Stimulated activated naive CD8-positive, alpha-beta T cell treated with anti-CD3 and anti-CD28 coated beads, Interleukin-15, amount 100 ng/mL, for 72 hours (primary cell): ENCODE measurements at regions not wholly inside any gene's neighbourhood (a gene's known extent, or its start where the extent isn't known, plus 50 kb on each side); places are given as distances from the start of the nearest gene placed in this dataset.

Source experiments
- ATAC-seq: fragments of 150-1000 bp; cut with Tn5 transposase; 2 replicates; pipeline ENCODE4 v1.10.0; 2021; ENCODE audit warnings: mild to moderate bottlenecking, moderate library complexity
- DNase-seq, 2 donors: peaks; one replicate each; pipeline ENCODE4 v3.0.0; 2021 to 2022
- H3K27ac Mint-ChIP-seq, 2 donors: one replicate each; pipeline ENCODE4 v1.8.0; 2022; ENCODE audit warnings: mild to moderate bottlenecking in 2 of 2, mixed read lengths in 2 of 2, moderate library complexity in 2 of 2
- H3K27me3 Mint-ChIP-seq: one replicate; pipeline ENCODE4 v1.8.0; 2022; ENCODE audit warnings: mixed read lengths
- H3K4me1 Mint-ChIP-seq: one replicate; pipeline ENCODE4 v1.8.0; 2022; ENCODE audit warnings: mild to moderate bottlenecking, mixed read lengths
- H3K4me3 Mint-ChIP-seq, 2 donors: one replicate each; pipeline ENCODE4 v1.8.0; 2022; ENCODE audit warnings: mild to moderate bottlenecking in 2 of 2, mixed read lengths in 2 of 2, moderate library complexity in 1 of 2
- H3K9me3 Mint-ChIP-seq, 2 donors: one replicate each; pipeline ENCODE4 v1.8.0; 2022; ENCODE audit warnings: mixed read lengths in 2 of 2

DNA sequence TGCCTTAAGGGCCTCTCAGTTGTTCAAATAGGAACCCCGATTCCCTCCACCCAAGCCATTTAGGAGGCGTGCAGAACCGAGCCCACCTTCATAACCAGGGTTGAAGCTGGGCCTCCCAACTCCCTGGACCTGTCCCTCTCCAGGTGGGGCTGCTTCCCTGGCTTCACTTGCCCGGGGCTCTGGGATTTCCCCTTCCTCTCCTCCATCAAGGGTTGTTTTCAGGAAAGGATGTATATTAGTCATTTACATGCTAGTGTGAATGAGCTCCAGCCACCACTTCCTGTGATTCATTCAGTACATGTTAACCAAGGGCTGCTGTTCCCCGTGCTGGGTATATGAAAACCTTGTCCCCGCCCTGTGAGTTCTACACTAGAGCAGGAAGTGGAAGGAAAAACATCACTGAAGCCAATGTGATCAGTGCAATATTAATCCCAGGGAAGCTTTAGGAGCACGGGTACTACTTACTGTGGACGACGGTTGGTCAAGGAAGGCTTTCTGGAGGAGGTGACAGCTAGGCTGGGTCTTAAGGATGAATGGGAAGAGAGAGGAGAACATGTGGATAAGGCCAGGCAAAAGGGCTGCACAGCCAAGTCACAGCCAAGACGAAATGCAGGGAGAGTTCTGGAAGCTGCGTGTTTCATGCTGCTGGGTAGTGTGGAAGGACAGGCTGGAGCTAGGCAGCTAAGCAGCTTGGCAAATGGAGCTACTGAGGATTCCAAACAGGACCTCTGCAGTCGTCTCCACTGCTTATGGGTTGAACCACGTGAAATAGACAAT is 150.1 kb upstream of the SHH start:
- Mint-ChIP-seq H3K27ac (peak overlapping the region; percentile 67 to 72), H3K4me3 (peak overlapping the region; percentile 14 to 16), H3K9me3 (no peaks in the 10 kb centered on the region), H3K27me3 (peaks cover 13% of the 10 kb centered on the region), H3K4me1 (peaks cover 47% of the 10 kb centered on the region)
- DNase-seq (peak; percentile 41 to 65), ATAC-seq (peak; percentile 89)

DNA sequence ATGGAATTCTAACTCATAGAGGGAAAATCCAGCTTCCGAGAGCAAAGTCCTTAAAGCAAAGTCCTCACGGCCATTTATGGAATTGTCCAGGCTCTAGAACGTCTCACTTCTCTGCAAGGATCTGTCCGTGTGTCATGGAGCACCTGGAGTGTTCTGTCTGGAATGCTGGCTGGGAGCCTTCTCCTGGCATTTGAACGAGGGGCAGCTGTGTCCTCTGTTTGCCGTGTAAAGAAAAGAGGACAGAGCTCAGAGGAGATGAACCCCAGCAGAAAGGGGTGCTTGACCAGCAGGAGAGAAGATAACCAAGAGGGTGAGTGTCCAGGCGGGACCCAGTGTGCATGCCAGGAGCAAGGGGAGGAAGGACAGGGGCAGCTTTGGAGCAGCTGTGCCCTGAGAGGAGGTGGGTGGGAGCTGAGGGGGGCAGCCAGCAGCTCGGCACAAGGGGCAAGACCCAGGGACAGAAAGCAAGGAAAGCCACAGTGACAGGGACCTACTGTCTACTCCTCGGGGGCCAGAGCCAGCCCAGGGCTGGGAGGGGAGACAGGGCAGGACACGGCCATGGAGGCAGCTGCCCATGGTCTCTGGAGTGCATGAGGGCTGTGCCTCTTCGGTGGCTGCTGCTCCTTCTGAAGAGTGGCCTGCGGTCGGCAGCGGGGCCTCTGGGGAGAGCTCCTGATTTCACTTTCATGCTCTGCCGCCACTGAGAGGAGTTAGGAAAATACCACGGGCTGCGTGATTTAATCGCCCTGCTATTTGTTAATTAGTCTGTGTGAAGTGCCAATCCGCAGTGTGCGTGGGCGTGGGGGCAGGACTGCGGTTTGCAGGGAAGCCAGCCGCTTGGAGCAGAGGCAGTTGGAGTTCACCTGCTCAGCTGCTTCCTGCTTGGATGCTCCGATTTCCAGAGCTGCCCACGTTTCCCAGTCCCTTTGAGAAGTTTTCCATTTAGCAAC is 149.3 kb upstream of the SHH start:
- H3K9me3 Mint-ChIP-seq, result no peaks in the 10 kb centered on the region
- peak; percentile 9 to 26 for DNase-seq
- peak overlapping the region in 1 of 2 donors; percentile 67 for H3K27ac Mint-ChIP-seq
- H3K4me1 Mint-ChIP-seq, result peaks cover 47% of the 10 kb centered on the region
- peak overlapping the region in 1 of 2 donors; percentile 16 for H3K4me3 Mint-ChIP-seq
- H3K27me3 Mint-ChIP-seq, result peaks cover 13% of the 10 kb centered on the region
- peak; percentile 10 for ATAC-seq

DNA sequence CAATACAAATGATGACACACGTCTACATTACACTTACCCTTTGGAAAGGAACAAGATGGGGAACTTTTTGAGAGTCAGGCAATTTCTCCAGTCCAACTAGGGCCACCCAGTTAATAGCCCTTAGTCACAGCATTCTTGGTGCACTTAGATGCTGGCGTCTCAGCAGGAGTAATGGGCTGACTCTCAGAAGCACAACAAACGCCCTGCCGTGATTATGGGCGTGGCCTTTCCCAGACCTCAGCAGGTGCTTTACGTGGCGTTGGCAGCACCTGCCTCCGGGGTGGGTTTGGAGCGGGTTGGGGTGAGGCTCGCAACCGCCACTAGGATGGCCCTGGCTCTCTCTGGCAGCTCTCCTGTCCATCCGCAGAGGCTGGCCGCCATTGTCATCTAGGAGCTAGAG is 147.6 kb upstream of the SHH start:
- Mint-ChIP-seq H3K4me3 (no peak overlapping the region), H3K4me1 (peaks cover 38% of the 10 kb centered on the region), H3K27me3 (peaks cover 13% of the 10 kb centered on the region), H3K9me3 (no peaks in the 10 kb centered on the region), H3K27ac (no peak overlapping the region)
- DNase-seq (no peak), ATAC-seq (no peak)

DNA sequence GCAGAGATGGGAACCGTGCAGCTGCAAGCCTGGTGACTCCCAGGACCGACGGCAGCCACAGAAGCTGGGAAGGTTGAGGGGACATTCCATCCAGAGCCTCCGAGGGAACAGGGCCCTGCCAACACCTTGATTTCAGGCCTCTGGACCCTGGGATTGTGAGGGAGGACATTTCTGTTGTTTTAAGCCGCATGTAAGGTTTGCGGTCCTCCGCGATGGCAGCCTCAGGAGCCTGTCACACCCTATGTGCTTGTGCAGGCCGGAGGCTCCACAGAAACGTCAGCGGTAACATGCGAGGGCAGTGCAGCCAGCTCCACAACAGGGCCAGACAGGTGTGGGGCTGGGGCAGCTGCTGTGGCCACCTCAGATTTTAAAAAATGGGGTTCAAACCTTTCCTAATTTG is 144.7 kb upstream of the SHH start:
- ATAC-seq, result no peak
- DNase-seq, result no peak
- H3K4me3 Mint-ChIP-seq, result no peak overlapping the region
- no peaks in the 10 kb centered on the region for H3K9me3 Mint-ChIP-seq
- peaks cover 11% of the 10 kb centered on the region for H3K4me1 Mint-ChIP-seq
- peaks cover 13% of the 10 kb centered on the region for H3K27me3 Mint-ChIP-seq
- no peak overlapping the region for H3K27ac Mint-ChIP-seq

DNA sequence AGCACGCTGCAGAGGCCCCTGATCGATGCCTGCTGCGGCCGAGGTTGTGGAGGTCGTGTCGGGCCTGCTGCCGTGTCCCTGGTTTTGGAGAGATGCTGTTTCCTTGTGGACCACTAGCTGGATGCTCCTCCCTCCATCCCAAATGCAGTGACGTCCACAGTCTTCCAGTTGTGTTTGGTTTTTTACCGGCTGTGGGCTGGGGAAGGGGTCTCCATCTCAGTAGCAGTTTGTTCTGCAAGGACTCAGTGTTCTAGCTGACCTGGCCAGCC is 143.0 kb upstream of the SHH start:
- no peak overlapping the region for H3K27ac Mint-ChIP-seq
- H3K27me3 Mint-ChIP-seq, result peaks cover 3% of the 10 kb centered on the region
- no peak overlapping the region for H3K4me3 Mint-ChIP-seq
- H3K9me3 Mint-ChIP-seq, result no peaks in the 10 kb centered on the region
- ATAC-seq (no peak), DNase-seq (no peak)
- H3K4me1 Mint-ChIP-seq, result peaks cover 5% of the 10 kb centered on the region

DNA sequence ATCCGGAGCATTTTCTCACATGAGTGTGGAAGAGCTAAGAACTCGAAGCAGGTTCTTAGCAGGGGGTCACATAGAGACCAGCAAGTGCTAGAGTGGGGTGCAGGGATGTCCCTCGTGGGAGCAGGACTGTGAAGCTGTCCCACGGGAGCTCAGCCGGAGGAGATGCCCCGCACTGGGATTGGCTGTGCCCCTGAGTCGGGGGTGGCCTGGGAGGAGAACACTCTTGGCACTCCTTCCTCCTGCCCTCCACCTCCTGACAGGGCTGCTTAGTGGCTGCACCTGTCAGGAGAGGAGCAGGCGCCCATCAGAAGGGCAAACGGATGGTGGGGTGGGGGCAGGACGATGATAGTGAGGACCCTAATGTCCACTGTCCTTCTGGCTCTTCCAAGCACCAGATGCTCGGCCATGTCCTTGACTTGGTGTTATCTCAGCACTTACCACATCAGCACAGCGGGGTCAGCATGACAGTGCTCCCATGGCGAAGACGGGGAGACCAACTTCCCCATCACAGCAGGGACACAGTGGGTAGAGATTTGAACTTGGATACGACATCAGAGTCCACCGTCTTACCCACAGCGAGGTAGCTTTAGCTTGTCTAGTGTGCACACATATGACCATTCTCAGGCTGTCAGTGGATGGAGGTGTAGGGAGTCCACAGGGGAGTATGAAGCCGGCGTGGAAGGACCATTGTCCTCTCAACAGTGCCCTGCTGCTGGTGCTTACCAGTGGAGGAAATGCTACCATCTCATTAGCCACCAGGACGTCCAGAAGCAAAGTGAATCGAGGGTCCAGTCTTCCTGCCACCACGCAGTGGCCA is 142.5 kb upstream of the SHH start:
- DNase-seq, result no peak
- H3K27me3 Mint-ChIP-seq, result no peaks in the 10 kb centered on the region
- H3K4me1 Mint-ChIP-seq, result peaks cover 5% of the 10 kb centered on the region
- no peak for ATAC-seq
- H3K27ac Mint-ChIP-seq, result no peak overlapping the region
- H3K9me3 Mint-ChIP-seq, result no peaks in the 10 kb centered on the region
- H3K4me3 Mint-ChIP-seq, result no peak overlapping the region

DNA sequence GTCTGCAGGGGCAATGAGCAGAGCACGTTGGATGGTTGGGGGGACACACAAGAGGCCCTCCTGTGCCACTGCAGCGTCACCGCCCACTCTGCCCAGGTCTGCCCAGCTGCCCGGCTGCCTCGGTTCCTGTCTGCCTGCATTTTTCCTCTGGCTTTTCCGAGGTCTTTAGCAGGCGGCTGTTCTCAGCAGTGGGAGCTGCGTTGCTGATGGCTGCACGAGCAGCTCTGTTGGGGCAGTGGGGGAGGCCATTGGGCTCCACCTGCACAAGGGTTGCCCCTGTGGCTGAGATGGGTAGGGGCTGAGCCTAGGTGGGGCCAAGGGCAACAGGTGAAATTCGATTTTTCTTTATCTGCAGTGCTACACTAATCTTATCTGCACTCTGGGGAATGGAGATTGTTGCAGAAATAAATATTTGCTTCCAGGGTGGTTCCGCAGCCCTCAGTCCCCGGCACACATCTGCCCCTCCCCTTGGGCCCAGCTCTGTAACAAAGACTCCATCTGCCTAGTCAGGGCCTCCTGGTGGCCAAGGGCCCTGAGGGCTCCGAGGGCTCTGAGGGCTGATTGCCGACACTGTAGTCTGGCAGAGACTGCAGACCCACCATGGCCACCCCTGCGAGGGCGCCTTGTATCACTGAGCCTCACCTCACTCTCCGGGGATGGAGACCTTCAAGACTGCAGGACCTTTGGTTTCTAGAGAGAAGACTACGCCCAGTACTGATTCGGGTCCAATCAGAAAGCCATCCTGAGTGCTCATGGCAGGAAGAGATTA is 141.7 kb upstream of the SHH start:
- DNase-seq, result no peak
- Mint-ChIP-seq H3K4me3 (no peak overlapping the region), H3K4me1 (peaks cover 5% of the 10 kb centered on the region), H3K27ac (no peak overlapping the region), H3K27me3 (no peaks in the 10 kb centered on the region), H3K9me3 (no peaks in the 10 kb centered on the region)
- ATAC-seq, result no peak

DNA sequence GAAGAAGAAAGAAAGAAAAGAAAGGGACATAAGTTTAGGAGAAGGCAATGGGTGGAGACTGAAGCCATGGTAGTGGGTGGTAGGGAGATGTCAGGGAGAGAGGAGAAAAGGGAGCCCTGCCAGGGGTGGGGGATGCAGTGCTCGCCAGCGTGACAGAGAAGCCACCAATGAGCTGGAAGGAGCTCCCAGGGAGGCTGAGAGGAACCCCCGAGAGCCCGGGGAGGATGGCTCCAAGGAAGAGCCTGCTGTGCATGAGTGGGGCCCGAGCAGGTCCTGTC is 141.2 kb upstream of the SHH start:
- H3K27ac Mint-ChIP-seq, result no peak overlapping the region
- peaks cover 5% of the 10 kb centered on the region for H3K27me3 Mint-ChIP-seq
- ATAC-seq, result no peak

DNA sequence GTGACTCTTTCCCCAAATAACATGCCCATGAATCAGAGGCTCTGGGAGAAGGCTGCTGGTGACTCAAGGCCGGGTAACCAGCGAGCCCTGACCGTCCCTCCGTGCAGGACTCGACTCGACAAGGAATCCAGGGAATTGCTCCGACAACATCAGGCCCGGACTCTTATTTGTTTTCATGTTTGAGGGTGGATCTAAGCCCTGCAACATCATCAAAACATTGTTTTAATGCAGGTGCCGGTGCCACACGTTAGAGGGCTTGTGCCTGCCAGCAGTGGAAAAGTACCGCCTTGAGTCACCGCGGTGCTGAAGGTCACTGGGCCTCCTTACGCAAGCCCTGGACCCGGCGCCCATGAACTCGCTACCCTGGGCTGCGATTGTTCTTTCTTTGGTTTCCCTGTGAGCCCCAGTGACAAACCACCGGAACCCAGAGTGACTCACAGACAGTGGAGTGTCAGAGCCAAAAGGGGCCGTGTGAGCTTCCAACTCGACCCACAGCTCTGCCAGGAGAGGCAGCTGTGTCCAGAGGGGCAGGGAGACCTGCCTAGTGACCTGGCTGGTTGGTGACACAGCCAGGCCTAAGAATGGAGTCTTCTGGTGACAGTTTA is 139.4 kb upstream of the SHH start:
- peaks cover 13% of the 10 kb centered on the region for H3K27me3 Mint-ChIP-seq
- H3K9me3 Mint-ChIP-seq, result no peaks in the 10 kb centered on the region
- no peak overlapping the region for H3K27ac Mint-ChIP-seq
- DNase-seq, result no peak
- no peak for ATAC-seq
- H3K4me1 Mint-ChIP-seq, result peaks cover 5% of the 10 kb centered on the region
- H3K4me3 Mint-ChIP-seq, result no peak overlapping the region

More for the DNA sequence above, 141.2 kb upstream of the SHH start:
- peaks cover 5% of the 10 kb centered on the region for H3K4me1 Mint-ChIP-seq
- no peaks in the 10 kb centered on the region for H3K9me3 Mint-ChIP-seq
- no peak overlapping the region for H3K4me3 Mint-ChIP-seq
- no peak for DNase-seq

DNA sequence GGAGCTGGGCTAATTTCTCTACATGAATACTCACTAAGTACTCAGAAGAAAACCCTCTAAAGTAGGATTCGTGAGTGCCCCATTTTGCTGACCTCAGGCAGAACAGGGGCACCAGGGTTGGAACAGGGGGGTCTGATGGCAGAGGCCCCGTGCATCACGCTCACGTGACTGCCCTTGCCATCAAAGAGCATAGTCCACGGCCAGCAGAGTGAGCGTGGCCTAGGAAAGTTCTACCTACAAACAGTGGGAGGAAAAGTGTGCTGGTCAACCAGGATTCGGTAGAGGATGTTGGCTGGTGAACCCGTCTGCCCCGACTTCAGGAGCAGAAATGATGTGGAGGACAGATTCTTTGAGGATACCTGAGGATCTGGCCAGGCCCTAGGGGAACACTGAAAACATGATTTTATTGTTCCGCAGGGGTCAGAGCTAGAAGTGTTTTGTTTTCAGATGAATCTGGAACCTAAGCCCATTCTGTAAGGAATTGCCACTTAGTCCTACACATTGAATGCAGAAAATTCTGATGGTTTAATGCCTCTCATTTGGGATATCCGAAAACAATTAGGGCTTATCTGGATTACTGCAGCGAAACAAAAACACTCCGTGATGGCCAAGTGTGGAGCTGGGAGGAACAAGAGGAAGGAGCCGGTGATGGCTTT is 138.8 kb upstream of the SHH start:
- no peak overlapping the region for H3K27ac Mint-ChIP-seq
- ATAC-seq, result no peak
- DNase-seq, result no peak
- H3K27me3 Mint-ChIP-seq, result peaks cover 14% of the 10 kb centered on the region
- H3K4me1 Mint-ChIP-seq, result peaks cover 5% of the 10 kb centered on the region
- H3K9me3 Mint-ChIP-seq, result peaks cover 5 to 6% of the 10 kb centered on the region in 2 donors
- H3K4me3 Mint-ChIP-seq, result no peak overlapping the region

DNA sequence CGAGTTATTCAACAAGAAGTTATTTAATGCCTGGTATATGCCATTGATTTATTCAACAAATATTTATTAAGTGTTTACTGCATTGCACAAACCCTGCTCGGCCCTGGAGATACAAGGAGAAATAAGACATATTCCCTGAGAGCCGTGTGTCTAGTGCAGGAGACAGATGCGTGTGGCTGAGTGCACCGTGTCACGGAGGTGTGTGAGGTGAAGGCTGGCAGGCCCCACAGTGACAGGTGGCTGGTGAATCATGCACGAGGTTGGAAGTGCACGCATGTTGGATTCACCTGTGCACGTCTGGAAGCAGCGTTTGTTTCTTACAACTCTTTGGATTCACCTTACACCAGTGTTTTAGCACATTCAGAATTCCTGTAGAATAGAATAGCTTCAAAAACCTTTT is 136.6 kb upstream of the SHH start:
- DNase-seq (no peak), ATAC-seq (no peak)
- Mint-ChIP-seq H3K4me1 (peaks cover 18% of the 10 kb centered on the region), H3K27me3 (peaks cover 18% of the 10 kb centered on the region), H3K27ac (no peak overlapping the region), H3K4me3 (no peak overlapping the region), H3K9me3 (peaks cover 6 to 11% of the 10 kb centered on the region in 2 donors)

DNA sequence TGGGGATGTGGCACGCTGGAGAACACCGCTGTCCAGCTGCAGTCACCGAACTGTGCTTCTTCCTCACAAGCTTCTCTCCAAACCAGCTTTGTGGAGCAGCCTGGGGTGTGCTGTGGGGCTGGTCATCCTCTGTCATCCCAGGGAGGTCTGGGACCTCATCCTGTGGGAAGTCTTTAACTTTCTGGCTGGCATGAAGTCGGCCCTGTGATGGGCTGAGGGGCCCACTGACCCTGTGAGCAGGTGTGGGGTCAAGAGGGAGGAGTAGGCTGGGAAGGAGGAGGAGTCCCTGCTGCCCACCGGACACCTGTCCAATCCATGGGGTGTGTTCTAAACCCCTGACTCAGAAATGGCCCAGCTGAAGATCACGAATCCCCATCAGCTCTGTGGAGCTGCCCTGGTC is 136.2 kb upstream of the SHH start:
- no peak overlapping the region for H3K4me3 Mint-ChIP-seq
- no peak for ATAC-seq
- no peak for DNase-seq
- H3K27me3 Mint-ChIP-seq, result peaks cover 18% of the 10 kb centered on the region
- peaks cover 22% of the 10 kb centered on the region for H3K4me1 Mint-ChIP-seq
- H3K27ac Mint-ChIP-seq, result no peak overlapping the region
- H3K9me3 Mint-ChIP-seq, result peaks cover 6 to 11% of the 10 kb centered on the region in 2 donors

DNA sequence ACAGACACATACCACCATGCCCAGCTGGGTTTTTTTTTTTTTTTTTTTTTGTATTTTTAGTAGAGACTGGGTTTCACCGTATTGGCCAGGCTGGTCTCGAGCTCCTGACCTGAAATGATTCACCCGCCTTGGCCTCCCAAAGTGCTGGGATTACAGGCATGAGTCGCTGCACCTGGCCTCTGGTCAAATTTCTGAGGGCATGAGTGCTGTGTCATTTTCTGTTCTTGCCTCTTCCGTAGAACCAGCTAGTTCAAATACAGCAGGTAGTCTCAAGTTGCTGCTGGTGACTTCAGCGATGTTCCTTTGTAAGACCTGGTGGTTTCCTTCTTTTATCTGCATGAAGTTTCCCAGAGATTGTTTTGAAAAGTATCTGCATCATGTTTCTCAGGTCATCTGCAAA is 134.8 kb upstream of the SHH start:
- ATAC-seq (no peak), DNase-seq (no peak)
- H3K4me1 Mint-ChIP-seq, result peaks cover 32% of the 10 kb centered on the region

DNA sequence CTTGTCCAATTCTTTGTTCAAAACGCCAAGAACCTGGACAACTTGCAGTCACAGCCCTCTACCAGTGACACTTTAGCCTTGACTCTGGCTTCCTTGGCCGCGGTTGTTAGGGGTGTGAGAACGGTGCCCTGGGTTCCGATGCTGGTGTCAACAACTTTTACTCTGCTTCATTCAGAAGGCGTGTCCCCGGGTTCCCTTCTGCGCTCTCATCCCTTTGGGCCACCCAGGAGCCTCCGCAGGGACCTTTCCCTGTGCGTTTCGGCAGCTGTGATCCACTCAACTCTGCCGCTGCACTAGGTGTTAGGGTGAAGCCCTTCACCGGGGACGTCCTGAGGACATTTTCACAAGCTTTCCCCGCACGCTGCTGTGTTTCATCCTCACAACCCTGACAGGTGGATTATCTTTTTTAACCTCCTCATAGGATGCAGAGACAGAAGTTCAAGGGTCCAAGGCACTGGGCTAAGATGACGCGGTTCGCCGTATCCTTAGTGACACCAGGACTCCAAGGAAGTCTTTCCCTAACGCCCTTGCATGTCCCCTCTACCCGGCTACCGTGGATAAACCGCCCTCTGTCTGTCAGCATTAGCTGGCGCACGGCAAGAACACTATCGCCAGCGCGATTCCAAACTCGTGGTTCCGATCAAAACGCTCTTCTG is 133.5 kb upstream of the SHH start:
- peaks cover 6 to 11% of the 10 kb centered on the region in 2 donors for H3K9me3 Mint-ChIP-seq
- no peak overlapping the region for H3K27ac Mint-ChIP-seq
- H3K4me1 Mint-ChIP-seq, result peaks cover 30% of the 10 kb centered on the region
- H3K4me3 Mint-ChIP-seq, result no peak overlapping the region
- no peak for ATAC-seq
- no peak for DNase-seq
- peaks cover 26% of the 10 kb centered on the region for H3K27me3 Mint-ChIP-seq

More for the DNA sequence above, 134.8 kb upstream of the SHH start:
- H3K9me3 Mint-ChIP-seq, result peaks cover 6 to 11% of the 10 kb centered on the region in 2 donors
- H3K27me3 Mint-ChIP-seq, result peaks cover 18% of the 10 kb centered on the region
- no peak overlapping the region for H3K27ac Mint-ChIP-seq
- H3K4me3 Mint-ChIP-seq, result no peak overlapping the region
